IMR-90 (cell line): ENCODE measurements at regions not wholly inside any gene's neighbourhood (a gene's known extent, or its start where the extent isn't known, plus 50 kb on each side); places are given as distances from the start of the nearest gene placed in this dataset.

Source experiments
- ATAC-seq: fragments of 200-7000 bp; cut with Tn5 transposase; 2 replicates; pipeline ENCODE4 v1.9.1; 2020; ENCODE audit warnings: low read depth, mild to moderate bottlenecking, moderate library complexity
- BruUV-seq: library from RNA; stranded (reverse); fragments of 400-500 nt; replicated peaks from 2 replicates; lab custom pipeline; 2021; lab: Mats Ljungman, UMichigan
- CTCF ChIA-PET: fragments of 300-600 bp; formaldehyde crosslinking; extraction: SDS; loops from one replicate; lab custom pipeline; 2021; ENCODE audit warnings: antibody characterized with exemption; lab: Yijun Ruan, JAX
- POLR2A ChIA-PET: fragments of 300-600 bp; sonication (Branson Sonifier 250); formaldehyde crosslinking; loops from one replicate; lab custom pipeline; 2022; ENCODE audit warnings: antibody characterized with exemption; ENCODE audit not compliant: unreplicated experiment; lab: Charles Lee
- DNase-seq: peaks from one replicate; pipeline ENCODE4 v3.0.0; 2013
- H2AFZ ChIP-seq: replicated peaks from 2 replicates; pipeline ENCODE3; 2013; ENCODE audit warnings: low read length, mild to moderate bottlenecking; ENCODE audit not compliant: poor library complexity
- H2AK5ac ChIP-seq: 2 replicates; pipeline ENCODE4 v1.6.1; 2013; ENCODE audit warnings: low read depth, low read length, inconsistent platforms
- H2AK9ac ChIP-seq: replicated peaks from 2 replicates; pipeline ENCODE3; 2013; ENCODE audit warnings: mild to moderate bottlenecking, low read depth, low read length, moderate library complexity; ENCODE audit not compliant: poor library complexity
- H2BK120ac ChIP-seq: 2 replicates; pipeline ENCODE4 v1.6.1; 2013; ENCODE audit warnings: low read depth, low read length, inconsistent platforms
- H2BK15ac ChIP-seq: 3 replicates; pipeline ENCODE4 v1.6.1; 2013; ENCODE audit warnings: low read depth, low read length, inconsistent platforms
- H2BK20ac ChIP-seq: 2 replicates; pipeline ENCODE4 v1.6.1; 2013; ENCODE audit warnings: low read depth, mild to moderate bottlenecking, inconsistent platforms, low read length, moderate library complexity
- H2BK5ac ChIP-seq: 2 replicates; pipeline ENCODE4 v1.6.1; 2013; ENCODE audit warnings: mild to moderate bottlenecking, low read depth, low read length, inconsistent platforms; ENCODE audit not compliant: poor library complexity, severe bottlenecking
- H3K14ac ChIP-seq: replicated peaks from 2 replicates; pipeline ENCODE4 v1.6.1; 2013; ENCODE audit warnings: low read depth, low read length, inconsistent platforms
- H3K18ac ChIP-seq: 2 replicates; pipeline ENCODE4 v1.6.1; 2013; ENCODE audit warnings: low read depth, low read length, control low read depth
- H3K23ac ChIP-seq: 2 replicates; pipeline ENCODE4 v1.6.1; 2013; ENCODE audit warnings: low read depth, low read length, inconsistent platforms
- H3K27ac ChIP-seq: 2 replicates; pipeline ENCODE4 v1.5.1; 2013; ENCODE audit warnings: mild to moderate bottlenecking, control low read depth, low read length; ENCODE audit not compliant: insufficient read depth
- H3K27me3 ChIP-seq: 2 replicates; pipeline ENCODE4 v1.6.1; 2013; ENCODE audit warnings: low read length; ENCODE audit not compliant: control insufficient read depth, insufficient read depth
- H3K36me3 ChIP-seq: 2 replicates; pipeline ENCODE4 v1.6.1; 2013; ENCODE audit warnings: low read length, mixed read lengths; ENCODE audit not compliant: control insufficient read depth, insufficient read depth
- H3K4ac ChIP-seq: 2 replicates; pipeline ENCODE4 v1.6.1; 2013; ENCODE audit warnings: low read depth, low read length, inconsistent platforms
- H3K4me1 ChIP-seq: 2 replicates; pipeline ENCODE4 v1.6.1; 2013; ENCODE audit warnings: low read length, mixed read lengths; ENCODE audit not compliant: control insufficient read depth, insufficient read depth
- H3K4me2 ChIP-seq: 2 replicates; pipeline ENCODE4 v1.6.1; 2013; ENCODE audit warnings: low read depth, mild to moderate bottlenecking, control low read depth, low read length, moderate library complexity
- H3K4me3 ChIP-seq: 2 replicates; pipeline ENCODE4 v1.5.1; 2013; ENCODE audit warnings: low read depth, mild to moderate bottlenecking, control low read depth, low read length, moderate library complexity; ENCODE audit not compliant: insufficient read depth
- H3K56ac ChIP-seq: 2 replicates; pipeline ENCODE4 v1.6.1; 2013; ENCODE audit warnings: low read length, inconsistent platforms; ENCODE audit not compliant: insufficient read depth; ENCODE audit errors: extremely low read depth
- H3K79me1 ChIP-seq, 2 experiments: 2 replicates each; pipeline ENCODE4 v1.6.1; 2013; ENCODE audit warnings: low read length in 2 of 2, inconsistent platforms in 1 of 2, low read depth in 1 of 2
- H3K9ac ChIP-seq: 2 replicates; pipeline ENCODE4 v1.6.1; 2013; ENCODE audit warnings: low read depth, low read length, control low read depth
- H3K9me1 ChIP-seq: 2 replicates; pipeline ENCODE4 v1.6.1; 2013; ENCODE audit warnings: low read length, inconsistent platforms; ENCODE audit not compliant: insufficient read depth
- H3K9me3 ChIP-seq: 2 replicates; pipeline ENCODE4 v1.6.1; 2013; ENCODE audit warnings: low read length; ENCODE audit not compliant: control insufficient read depth, insufficient read depth
- H4K20me1 ChIP-seq: 2 replicates; pipeline ENCODE4 v1.6.1; 2013; ENCODE audit warnings: low read length, inconsistent platforms; ENCODE audit not compliant: insufficient read depth
- H4K5ac ChIP-seq: 2 replicates; pipeline ENCODE4 v1.6.1; 2013; ENCODE audit warnings: mild to moderate bottlenecking, low read depth, low read length, control low read depth
- H4K8ac ChIP-seq, 2 experiments: 2 replicates each; pipeline ENCODE4 v1.6.1; 2013; ENCODE audit warnings: low read depth in 2 of 2, low read length in 2 of 2, control low read depth in 1 of 2, inconsistent platforms in 1 of 2
- H4K91ac ChIP-seq: 2 replicates; pipeline ENCODE4 v1.6.1; 2013; ENCODE audit warnings: low read depth, low read length, inconsistent platforms; ENCODE audit not compliant: insufficient read depth
- CHD1 ChIP-seq: IDR thresholded peaks from 2 replicates; pipeline ENCODE4 v1.6.1; 2012; ENCODE audit warnings: low read depth, low read length, improper control_type of control experiment
- MAZ ChIP-seq: IDR thresholded peaks from 2 replicates; pipeline ENCODE4 v1.6.1; 2012; ENCODE audit warnings: low read depth, mild to moderate bottlenecking, low read length, improper control_type of control experiment, moderate library complexity, borderline replicate concordance
- MXI1 ChIP-seq: IDR thresholded peaks from 2 replicates; pipeline ENCODE4 v1.6.1; 2012; ENCODE audit warnings: low read depth, mild to moderate bottlenecking, low read length, moderate library complexity, borderline replicate concordance
- RAD21 ChIP-seq: IDR thresholded peaks from 2 replicates; pipeline ENCODE4 v1.6.1; 2012; ENCODE audit warnings: low read length, improper control_type of control experiment
- dilution Hi-C: fragments of 300-500 bp; cut with HindIII; formaldehyde crosslinking; loops from one replicate; pipeline ENCODE4 v1.14.3; 2018; ENCODE audit warnings: low sequenced_read_pairs; ENCODE audit not compliant: unreplicated experiment
- in situ Hi-C: fragments of 300-500 bp; cut with MboI; formaldehyde crosslinking; loops from 3 replicates; pipeline ENCODE4 v1.14.3; 2019; ENCODE audit warnings: low sequenced_read_pairs, inconsistent platforms, mixed read lengths
- intact Hi-C: fragments of 100-400 bp; cut with micrococcal nuclease; formaldehyde crosslinking; loops from 2 replicates; pipeline ENCODE4 v1.10.0; 2022

GRCh38 chr3:18190646-18191045, 234.5 kb downstream of the SATB1 start:
- H3K9ac ChIP-seq: no peak overlapping the region

More at GRCh38 chr3:18190646-18191045, 234.5 kb downstream of the SATB1 start:
- ATAC-seq: no peak
- no peak overlapping the region for H2BK5ac ChIP-seq
- H3K4me1 ChIP-seq: no peaks in the 10 kb centered on the region
- H2BK20ac ChIP-seq: no peak overlapping the region
- H2AK9ac ChIP-seq: no peak overlapping the region
- H3K14ac ChIP-seq: no peak overlapping the region
- BruUV-seq: no TSS peak
- no peak overlapping the region for H3K18ac ChIP-seq
- POLR2A ChIA-PET: no interaction called here
- no peak overlapping the region for H3K27ac ChIP-seq
- no peak overlapping the region for H3K4ac ChIP-seq
- no peak for TF ChIP-seq CHD1
- no peak for TF ChIP-seq MAZ
- TF ChIP-seq RAD21: no peak
- TF ChIP-seq MXI1: no peak
- H2AK5ac ChIP-seq: no peak overlapping the region
- dilution Hi-C loops (no loop called here), intact Hi-C loops (no loop called here), in situ Hi-C loops (no loop called here)
- H2BK120ac ChIP-seq: no peak overlapping the region
- no peak overlapping the region for H3K4me2 ChIP-seq
- H4K20me1 ChIP-seq: no peaks in the 10 kb centered on the region
- no peak overlapping the region for H3K56ac ChIP-seq
- no peak overlapping the region for H2BK15ac ChIP-seq
- H3K9me3 ChIP-seq: no peaks in the 10 kb centered on the region
- no peaks in the 10 kb centered on the region for H3K27me3 ChIP-seq
- H3K79me1 ChIP-seq: no peaks in the 10 kb centered on the region
- H3K9me1 ChIP-seq: no peaks in the 10 kb centered on the region
- no peak overlapping the region for H4K91ac ChIP-seq
- H3K4me3 ChIP-seq: no peak overlapping the region
- no peaks in the 10 kb centered on the region for H3K36me3 ChIP-seq
- no peak overlapping the region for H4K5ac ChIP-seq
- no peak overlapping the region for H4K8ac ChIP-seq
- CTCF ChIA-PET: no interaction called here
- H3K23ac ChIP-seq: no peak overlapping the region
- H2AFZ ChIP-seq: no peak overlapping the region
- DNase-seq: no peak
